ENCODE measurements at regions not wholly inside any gene's neighbourhood (a gene's known extent, or its start where the extent isn't known, plus 50 kb on each side); places are given as distances from the start of the nearest gene placed in this dataset.
"Not testable (repeated sequence)": the region's sequence is repeated elsewhere in the genome, so short reads cannot be mapped to it uniquely, and the experiment has no call there.

DNA sequence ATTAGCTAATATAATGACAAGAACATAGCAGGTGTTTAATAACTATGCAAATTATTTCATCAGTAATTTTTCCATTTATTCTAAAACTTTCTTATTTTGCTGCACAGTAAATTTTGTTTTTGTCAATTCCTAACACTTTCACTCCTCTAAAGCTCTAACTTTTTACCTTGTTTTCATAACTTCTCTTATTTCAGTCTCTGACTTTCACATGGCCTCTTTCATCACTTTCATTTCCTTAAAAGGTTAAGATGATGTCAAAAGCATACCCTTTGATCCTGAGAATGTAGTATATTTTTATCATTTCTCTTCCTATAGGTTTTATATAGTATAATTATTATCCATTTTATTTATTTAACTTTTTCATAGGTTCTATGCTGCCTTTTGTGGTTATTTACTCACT, 1325.8 kb upstream of the ALCAM start:
- Histone ChIP-seq H3K27ac (replicated peaks; ENCODE audit: low read length) (no peak overlapping the region), H3K23ac (ENCODE audit: low read depth, low read length, poor library complexity) (no peak overlapping the region), H4K91ac (ENCODE audit: low read depth, low read length, poor library complexity) (no peak overlapping the region), H4K8ac (ENCODE audit: low read depth, low read length) (no peak overlapping the region), H3K9ac (ENCODE audit: low read depth, low read length, poor library complexity) (no peak overlapping the region), H3K4ac (ENCODE audit: low read length) (no peak overlapping the region), H3K14ac (ENCODE audit: low read length) (no peak overlapping the region), H3K27me3 (ENCODE audit: control insufficient read depth in 3 of 3, insufficient read depth in 3 of 3, low read depth in 1 of 3, low read length in 3 of 3) (no peaks in the 10 kb centered on the region), H2AK5ac (ENCODE audit: low read depth, low read length) (no peak overlapping the region), H3K18ac (ENCODE audit: low read length) (no peak overlapping the region), H2AFZ (ENCODE audit: low read length) (no peak overlapping the region), H2BK5ac (ENCODE audit: low read length) (no peak overlapping the region), H3K36me3 (replicated peaks in 1 of 2; ENCODE audit: control insufficient read depth in 2 of 2, insufficient read depth in 2 of 2, low read length in 2 of 2) (no peaks in the 10 kb centered on the region), H3K4me1 (ENCODE audit: control insufficient read depth in 2 of 2, insufficient read depth in 1 of 2, low read depth in 1 of 2, low read length in 2 of 2) (no peaks in the 10 kb centered on the region), H3K4me3 (ENCODE audit: low read length in 2 of 2) (no peak overlapping the region), H2BK12ac (ENCODE audit: low read length) (no peak overlapping the region), H2BK120ac (ENCODE audit: low read depth, low read length) (no peak overlapping the region), H3K9me3 (replicated peaks in 1 of 2; ENCODE audit: control insufficient read depth in 2 of 2, insufficient read depth in 1 of 2, low read depth in 1 of 2, low read length in 2 of 2) (no peaks in the 10 kb centered on the region), H2BK15ac (ENCODE audit: low read length) (no peak overlapping the region), H3K4me2 (ENCODE audit: insufficient read depth, low read length, poor library complexity, severe bottlenecking) (no peak overlapping the region), H3K79me1 (ENCODE audit: low read depth, low read length) (no peaks in the 10 kb centered on the region)
- DNase-seq (ENCODE audit: low spot score), result no peak

- H2BK12ac ChIP-seq (ENCODE audit: low read length); H3K9ac ChIP-seq (ENCODE audit: low read depth, low read length, poor library complexity); H3K4me1 ChIP-seq (ENCODE audit: control insufficient read depth in 2 of 2, insufficient read depth in 1 of 2, low read depth in 1 of 2, low read length in 2 of 2); H3K4me2 ChIP-seq (ENCODE audit: insufficient read depth, low read length, poor library complexity, severe bottlenecking); H4K91ac ChIP-seq (ENCODE audit: low read depth, low read length, poor library complexity); H2BK5ac ChIP-seq (ENCODE audit: low read length); H3K18ac ChIP-seq (ENCODE audit: low read length); H2BK120ac ChIP-seq (ENCODE audit: low read depth, low read length); DNase-seq (ENCODE audit: low spot score); H3K4ac ChIP-seq (ENCODE audit: low read length); H3K14ac ChIP-seq (ENCODE audit: low read length); H3K36me3 ChIP-seq (replicated peaks in 1 of 2; ENCODE audit: control insufficient read depth in 2 of 2, insufficient read depth in 2 of 2, low read length in 2 of 2); H3K23ac ChIP-seq (ENCODE audit: low read depth, low read length, poor library complexity); H2BK15ac ChIP-seq (ENCODE audit: low read length); H3K79me1 ChIP-seq (ENCODE audit: low read depth, low read length); H3K9me3 ChIP-seq (replicated peaks in 1 of 2; ENCODE audit: control insufficient read depth in 2 of 2, insufficient read depth in 1 of 2, low read depth in 1 of 2, low read length in 2 of 2); H3K27me3 ChIP-seq (ENCODE audit: control insufficient read depth in 3 of 3, insufficient read depth in 3 of 3, low read depth in 1 of 3, low read length in 3 of 3); H4K8ac ChIP-seq (ENCODE audit: low read depth, low read length); H2AFZ ChIP-seq (ENCODE audit: low read length); H2AK5ac ChIP-seq (ENCODE audit: low read depth, low read length); H3K4me3 ChIP-seq (ENCODE audit: low read length in 2 of 2); H3K27ac ChIP-seq (replicated peaks; ENCODE audit: low read length): not testable (repeated sequence)
- WGBS, 2 donors (ENCODE audit: extremely low coverage in 2 of 2, insufficient read length in 2 of 2, insufficient replicate concordance in 1 of 2), result no CpG with 5 or more reads among the region's 5 CpGs
Observed at GRCh38 chr3:104043001-104043543, 1323.6 kb upstream of the ALCAM start.

DNA sequence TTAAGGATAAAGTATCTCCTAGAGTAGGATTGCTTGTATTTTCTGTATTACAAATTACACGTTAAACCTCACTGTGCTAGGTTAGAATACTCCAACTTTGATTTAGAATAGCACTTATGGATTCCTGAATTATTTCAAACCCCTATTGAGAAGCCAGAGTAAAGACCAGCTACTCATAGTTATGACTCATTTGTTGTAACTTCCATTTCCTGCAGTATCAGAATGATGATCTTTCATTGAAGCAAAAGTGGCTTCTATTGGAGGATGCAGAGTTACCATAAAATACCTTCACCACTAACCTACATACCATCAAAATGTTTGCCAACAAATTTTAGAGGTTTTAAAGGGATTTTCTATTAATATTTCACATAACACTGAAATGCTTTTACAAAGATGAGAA, 1322.7 kb upstream of the ALCAM start:
- Histone ChIP-seq H2BK5ac (ENCODE audit: low read length) (no peak overlapping the region), H3K9ac (ENCODE audit: low read depth, low read length, poor library complexity) (no peak overlapping the region), H3K9me3 (replicated peaks in 1 of 2; ENCODE audit: control insufficient read depth in 2 of 2, insufficient read depth in 1 of 2, low read depth in 1 of 2, low read length in 2 of 2) (no peaks in the 10 kb centered on the region), H3K27me3 (ENCODE audit: control insufficient read depth in 3 of 3, insufficient read depth in 3 of 3, low read depth in 1 of 3, low read length in 3 of 3) (no peaks in the 10 kb centered on the region), H2BK120ac (ENCODE audit: low read depth, low read length) (no peak overlapping the region), H3K14ac (ENCODE audit: low read length) (no peak overlapping the region), H2AK5ac (ENCODE audit: low read depth, low read length) (no peak overlapping the region), H4K8ac (ENCODE audit: low read depth, low read length) (no peak overlapping the region), H3K18ac (ENCODE audit: low read length) (no peak overlapping the region), H3K36me3 (replicated peaks in 1 of 2; ENCODE audit: control insufficient read depth in 2 of 2, insufficient read depth in 2 of 2, low read length in 2 of 2) (no peaks in the 10 kb centered on the region), H3K4me1 (ENCODE audit: control insufficient read depth in 2 of 2, insufficient read depth in 1 of 2, low read depth in 1 of 2, low read length in 2 of 2) (no peaks in the 10 kb centered on the region), H3K4me2 (ENCODE audit: insufficient read depth, low read length, poor library complexity, severe bottlenecking) (no peak overlapping the region), H3K23ac (ENCODE audit: low read depth, low read length, poor library complexity) (no peak overlapping the region), H4K91ac (ENCODE audit: low read depth, low read length, poor library complexity) (no peak overlapping the region), H3K79me1 (ENCODE audit: low read depth, low read length) (no peaks in the 10 kb centered on the region), H2AFZ (ENCODE audit: low read length) (no peak overlapping the region), H3K4me3 (ENCODE audit: low read length in 2 of 2) (no peak overlapping the region), H3K4ac (ENCODE audit: low read length) (no peak overlapping the region), H2BK12ac (ENCODE audit: low read length) (no peak overlapping the region), H3K27ac (replicated peaks; ENCODE audit: low read length) (no peak overlapping the region), H2BK15ac (ENCODE audit: low read length) (no peak overlapping the region)
- no CpG with 5 or more reads among the region's 1 CpG for whole genome bisulfite sequencing, 2 donors (ENCODE audit: extremely low coverage in 2 of 2, insufficient read length in 2 of 2, insufficient replicate concordance in 1 of 2)
- DNase-seq (ENCODE audit: low spot score), result no peak

- Histone ChIP-seq H2BK120ac (ENCODE audit: low read depth, low read length) (no peak overlapping the region), H2BK5ac (ENCODE audit: low read length) (no peak overlapping the region), H3K79me1 (ENCODE audit: low read depth, low read length) (no peaks in the 10 kb centered on the region), H4K91ac (ENCODE audit: low read depth, low read length, poor library complexity) (no peak overlapping the region), H3K36me3 (replicated peaks in 1 of 2; ENCODE audit: control insufficient read depth in 2 of 2, insufficient read depth in 2 of 2, low read length in 2 of 2) (no peaks in the 10 kb centered on the region), H2BK15ac (ENCODE audit: low read length) (no peak overlapping the region), H3K27ac (replicated peaks; ENCODE audit: low read length) (no peak overlapping the region), H3K9ac (ENCODE audit: low read depth, low read length, poor library complexity) (no peak overlapping the region), H2BK12ac (ENCODE audit: low read length) (no peak overlapping the region), H3K14ac (ENCODE audit: low read length) (no peak overlapping the region), H3K4me2 (ENCODE audit: insufficient read depth, low read length, poor library complexity, severe bottlenecking) (no peak overlapping the region), H3K18ac (ENCODE audit: low read length) (no peak overlapping the region), H2AFZ (ENCODE audit: low read length) (no peak overlapping the region), H3K27me3 (ENCODE audit: control insufficient read depth in 3 of 3, insufficient read depth in 3 of 3, low read depth in 1 of 3, low read length in 3 of 3) (no peaks in the 10 kb centered on the region), H4K8ac (ENCODE audit: low read depth, low read length) (no peak overlapping the region), H3K4me3 (ENCODE audit: low read length in 2 of 2) (no peak overlapping the region), H2AK5ac (ENCODE audit: low read depth, low read length) (no peak overlapping the region), H3K4me1 (ENCODE audit: control insufficient read depth in 2 of 2, insufficient read depth in 1 of 2, low read depth in 1 of 2, low read length in 2 of 2) (no peaks in the 10 kb centered on the region), H3K9me3 (replicated peaks in 1 of 2; ENCODE audit: control insufficient read depth in 2 of 2, insufficient read depth in 1 of 2, low read depth in 1 of 2, low read length in 2 of 2) (no peaks in the 10 kb centered on the region), H3K23ac (ENCODE audit: low read depth, low read length, poor library complexity) (no peak overlapping the region), H3K4ac (ENCODE audit: low read length) (no peak overlapping the region)
- no peak for DNase-seq (ENCODE audit: low spot score)
- WGBS, 2 donors (ENCODE audit: extremely low coverage in 2 of 2, insufficient read length in 2 of 2, insufficient replicate concordance in 1 of 2), result 100% methylated on average over 1 of the region's 2 CpGs; no CpG with 5 or more reads in 1 of the 2 donors
Observed at GRCh38 chr3:104066658-104067057, 1300.1 kb upstream of the ALCAM start.
